GM12872 (cell line): ENCODE measurements at regions not wholly inside any gene's neighbourhood (a gene's known extent, or its start where the extent isn't known, plus 50 kb on each side); places are given as distances from the start of the nearest gene placed in this dataset.

Experiments
- CTCF ChIP-seq: IDR thresholded peaks from 3 replicates; pipeline ENCODE4 v1.5.1; 2011; ENCODE audit warnings: low read depth, mild to moderate bottlenecking, low read length, moderate library complexity; ENCODE audit not compliant: insufficient read depth

GRCh38 chr4:30920043-30920442 is 199.9 kb downstream of the PCDH7 start:
- TF ChIP-seq CTCF = no peak

GRCh38 chr4:30922625-30923024 is 202.5 kb downstream of the PCDH7 start:
- TF ChIP-seq CTCF = no peak

GRCh38 chr4:30924495-30924894 is 204.3 kb downstream of the PCDH7 start:
- no peak for TF ChIP-seq CTCF

GRCh38 chr4:30929649-30930048 is 209.5 kb downstream of the PCDH7 start:
- TF ChIP-seq CTCF = no peak

GRCh38 chr4:30930276-30930675 is 210.1 kb downstream of the PCDH7 start:
- TF ChIP-seq CTCF = no peak

- TF ChIP-seq CTCF = no peak
These were observed 212.4 kb downstream of the PCDH7 start for GRCh38 chr4:30932581-30932980.

GRCh38 chr4:30939069-30939468 is 218.9 kb downstream of the PCDH7 start:
- no peak for TF ChIP-seq CTCF

- TF ChIP-seq CTCF = no peak
These were observed 219.5 kb downstream of the PCDH7 start for GRCh38 chr4:30939684-30940083.
